Astrocyte (in vitro differentiated cells and primary cell): ENCODE measurements at regions not wholly inside any gene's neighbourhood (a gene's known extent, or its start where the extent isn't known, plus 50 kb on each side); places are given as distances from the start of the nearest gene placed in this dataset.

Experiments used
- CTCF ChIP-seq: IDR thresholded peaks from 2 replicates; pipeline ENCODE4 v1.5.1; 2011; ENCODE audit warnings: low read depth, mild to moderate bottlenecking, inconsistent platforms, low read length, moderate library complexity; ENCODE audit not compliant: insufficient read depth
- EZH2 ChIP-seq: IDR thresholded peaks from 2 replicates; pipeline ENCODE4 v1.6.1; 2012; ENCODE audit warnings: mild to moderate bottlenecking, low read length, inconsistent platforms; ENCODE audit not compliant: insufficient read depth

- TF ChIP-seq CTCF, result no peak
- no peak for TF ChIP-seq EZH2
These were observed 85.1 kb upstream of the C14orf180 start for GRCh38 chr14:104494483-104494882.
